Lung (tissue), 11 donors: ENCODE measurements at regions not wholly inside any gene's neighbourhood (a gene's known extent, or its start where the extent isn't known, plus 50 kb on each side); places are given as distances from the start of the nearest gene placed in this dataset.
"Not testable (repeated sequence)": the region's sequence is repeated elsewhere in the genome, so short reads cannot be mapped to it uniquely, and the experiment has no call there.

Experiments used
- ATAC-seq: fragments of 200-7000 bp; cut with Tn5 transposase; one replicate; pipeline ENCODE4 v1.9.1; 2020; ENCODE audit warnings: moderate number of reproducible peaks; ENCODE audit not compliant: insufficient read depth, low FRiP score
- DNase-seq, 3 donors: peaks; one replicate each; pipeline ENCODE4 v3.0.0-alpha.2; 2013 to 2017
- H3K27ac ChIP-seq, 2 donors: one replicate each; pipeline ENCODE4 v1.5.1; 2013; ENCODE audit warnings: mild to moderate bottlenecking in 2 of 2, moderate library complexity in 2 of 2, control low read depth in 1 of 2, inconsistent platforms in 1 of 2, low read depth in 1 of 2, low read length in 1 of 2
- H3K27me3 ChIP-seq, 3 donors: one replicate each; pipeline ENCODE4 v1.5.1; 2013; ENCODE audit warnings: low read length in 2 of 3; ENCODE audit not compliant: control insufficient read depth in 3 of 3, insufficient read depth in 3 of 3
- H3K36me3 ChIP-seq, 4 donors: one replicate each; pipeline ENCODE4 v1.5.1; 2013; ENCODE audit warnings: low read length in 4 of 4, mild to moderate bottlenecking in 1 of 4, moderate library complexity in 1 of 4; ENCODE audit not compliant: control insufficient read depth in 4 of 4, insufficient read depth in 4 of 4
- H3K4me1 ChIP-seq, 5 donors: one replicate each; pipeline ENCODE4 v1.5.1; 2013; ENCODE audit warnings: low read length in 5 of 5, mild to moderate bottlenecking in 2 of 5, moderate library complexity in 1 of 5; ENCODE audit not compliant: control insufficient read depth in 5 of 5, insufficient read depth in 5 of 5
- H3K4me3 ChIP-seq: one replicate; pipeline ENCODE4 v1.5.1; 2013; ENCODE audit warnings: mild to moderate bottlenecking, control low read depth, moderate library complexity
- H3K9ac ChIP-seq, 2 donors: one replicate each; pipeline ENCODE4 v1.5.1; 2013; ENCODE audit warnings: low read length in 2 of 2, control low read depth in 1 of 2; ENCODE audit not compliant: insufficient read depth in 1 of 2
- H3K9me3 ChIP-seq, 4 donors: one replicate each; pipeline ENCODE4 v1.5.1; 2013; ENCODE audit warnings: low read length in 3 of 4, mild to moderate bottlenecking in 1 of 4, moderate library complexity in 1 of 4; ENCODE audit not compliant: control insufficient read depth in 4 of 4, insufficient read depth in 3 of 4
- CTCF ChIP-seq: IDR thresholded peaks from 2 replicates; pipeline ENCODE4 v1.5.1; 2012; ENCODE audit warnings: mild to moderate bottlenecking; ENCODE audit errors: control extremely low read depth, extremely low read depth
- WGBS, 2 donors: extraction: QIAGEN DNeasy Blood & Tissue Kit; methylation state at CpG; one replicate each; pipeline ENCODE4 v1.1.7; 2013; 5-methylcytosine and 5-hydroxymethylcytosine counted together
- donor health status: control.
- donor health status: control.
- donor health status: Bipolar disorder and iron deficiency.
- donor health status: healthy.
- donor health status: DM: yes; HTN: yes; CAD: no.

DNA sequence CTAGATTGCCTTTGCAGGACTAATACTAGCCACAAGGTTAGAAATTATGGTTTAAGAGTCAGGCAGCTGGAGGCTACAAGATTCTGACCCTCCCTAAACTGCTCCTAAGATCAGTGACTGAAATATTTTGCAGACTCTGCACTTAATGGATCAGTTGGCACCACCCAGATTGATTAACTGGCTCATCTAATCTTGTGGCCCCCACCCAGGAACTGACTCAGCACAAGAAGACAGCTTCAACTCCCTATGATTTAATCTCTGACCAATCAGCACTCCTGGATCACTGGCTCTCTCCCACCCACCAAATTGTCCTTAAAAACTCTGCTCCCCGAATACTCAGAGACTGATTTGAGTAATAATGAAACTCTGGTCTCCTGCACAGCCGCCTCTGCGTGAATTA, 145.4 kb upstream of the LCORL start:
- ATAC-seq (no peak), DNase-seq (no peak)
- no peaks in the 10 kb centered on the region for H3K9me3 ChIP-seq
- no peaks in the 10 kb centered on the region for H3K27me3 ChIP-seq
- H3K4me1 ChIP-seq, result no peaks in the 10 kb centered on the region
- H3K9ac ChIP-seq, result no peak overlapping the region
- H3K36me3 ChIP-seq, result no peaks in the 10 kb centered on the region
- H3K4me3 ChIP-seq, result no peak overlapping the region
- 90 to 94% methylated on average over 3 of the region's 3 CpGs for WGBS, 2 donors
- no peak for TF ChIP-seq CTCF
- no peak overlapping the region for H3K27ac ChIP-seq

DNA sequence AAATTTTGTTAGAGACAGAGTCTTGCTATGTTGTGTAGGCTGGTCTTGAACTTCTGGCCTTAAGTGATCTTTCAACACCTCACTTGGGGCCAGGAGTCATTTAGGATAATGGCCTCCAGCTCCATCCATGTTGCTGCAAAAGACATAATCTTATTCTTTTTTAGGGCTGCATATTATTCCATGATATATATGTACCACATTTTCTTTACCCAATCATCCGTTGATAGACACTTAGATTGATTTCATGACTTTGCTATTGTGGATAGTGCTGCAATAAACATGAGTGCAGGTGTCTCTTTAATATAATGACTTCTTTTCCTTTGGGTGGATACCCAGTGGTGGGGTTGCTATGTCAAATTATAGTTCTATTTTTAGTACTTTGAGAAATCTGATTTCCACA, 140.9 kb upstream of the LCORL start:
- Histone ChIP-seq H3K27me3 (no peaks in the 10 kb centered on the region), H3K9me3 (no peaks in the 10 kb centered on the region), H3K4me3 (no peak overlapping the region), H3K27ac (no peak overlapping the region), H3K4me1 (no peaks in the 10 kb centered on the region), H3K36me3 (no peaks in the 10 kb centered on the region), H3K9ac (no peak overlapping the region)
- ATAC-seq (no peak), DNase-seq (no peak)
- WGBS, 2 donors, result 88 to 92% methylated on average over 1 of the region's 1 CpG
- no peak for TF ChIP-seq CTCF

DNA sequence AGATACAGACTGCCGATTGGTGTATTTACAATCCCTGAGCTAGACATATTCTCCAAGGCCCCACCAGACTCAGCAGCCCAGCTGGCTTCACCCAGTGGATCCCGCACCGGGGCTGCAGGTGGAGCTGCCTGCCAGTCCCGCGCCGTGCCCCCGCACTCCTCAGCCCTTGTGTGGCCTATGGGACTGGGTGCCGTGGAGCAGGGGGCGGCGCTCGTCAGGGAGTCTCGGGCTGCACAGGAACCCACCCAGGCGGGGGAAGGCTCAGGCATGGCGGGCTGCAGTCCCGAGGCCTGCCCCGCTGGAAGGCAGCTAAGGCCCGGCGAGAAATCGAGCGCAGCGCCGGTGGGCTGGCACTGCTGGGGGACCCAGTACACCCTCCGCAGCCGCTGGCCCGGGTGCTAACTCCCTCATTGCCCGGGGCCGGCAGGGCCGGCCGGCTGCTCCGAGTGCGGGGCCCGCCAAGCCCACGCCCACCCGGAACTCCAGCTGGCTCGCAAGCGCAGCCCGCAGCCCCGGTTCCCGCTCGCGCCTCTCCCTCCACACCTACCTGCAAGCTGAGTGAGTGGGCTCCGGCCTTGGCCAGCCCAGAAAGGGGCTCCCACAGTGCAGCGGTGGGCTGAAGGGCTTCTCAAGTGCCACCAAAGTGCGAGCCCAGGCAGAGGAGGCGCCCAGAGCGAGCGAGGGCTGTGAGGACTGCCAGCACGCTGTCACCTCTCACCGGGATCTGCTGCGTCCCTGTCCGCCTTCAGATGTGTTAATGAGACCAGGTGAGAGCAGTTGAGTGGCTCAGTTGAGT, 137.8 kb upstream of the LCORL start:
- H3K27me3 ChIP-seq, H3K9me3 ChIP-seq, H3K36me3 ChIP-seq, H3K27ac ChIP-seq, ATAC-seq, H3K9ac ChIP-seq, H3K4me1 ChIP-seq, H3K4me3 ChIP-seq, DNase-seq: not testable (repeated sequence)
- 95 to 97% methylated on average over 33 to 51 of the region's 51 CpGs for WGBS, 2 donors

- WGBS, 2 donors, result 66 to 91% methylated on average over 2 of the region's 2 CpGs
- TF ChIP-seq CTCF, result no peak
- Histone ChIP-seq H3K36me3 (no peaks in the 10 kb centered on the region), H3K9me3 (no peaks in the 10 kb centered on the region), H3K4me1 (no peaks in the 10 kb centered on the region), H3K9ac (no peak overlapping the region), H3K4me3 (no peak overlapping the region), H3K27ac (no peak overlapping the region), H3K27me3 (no peaks in the 10 kb centered on the region)
- DNase-seq, result peak in 1 of 3 donors; percentile 6
- no peak for ATAC-seq
Measured at GRCh38 chr4:18155067-18156041, 133.8 kb upstream of the LCORL start.
